ENCODE measurements at regions not wholly inside any gene's neighbourhood (a gene's known extent, or its start where the extent isn't known, plus 50 kb on each side); places are given as distances from the start of the nearest gene placed in this dataset.

- H3K4me3 ChIP-seq: no peak overlapping the region
- no peak for TF ChIP-seq POLR2A (IDR thresholded peaks at IDR 0.05)
- no peak for TF ChIP-seq CTCF (IDR thresholded peaks at IDR 0.05)
- no peak for TF ChIP-seq EP300 (IDR thresholded peaks at IDR 0.05)
- H3K9me3 ChIP-seq: no peaks in the 10 kb centered on the region
- H3K27ac ChIP-seq: no peak overlapping the region
- no peaks in the 10 kb centered on the region for H3K36me3 ChIP-seq
- 95% methylated on average over 4 of the region's 4 CpGs for WGBS, 2 donors
- no peaks in the 10 kb centered on the region for H3K4me1 ChIP-seq
- DNase-seq (ENCODE audit: low spot score in 2 of 2): no peak
- no peaks in the 10 kb centered on the region for H3K27me3 ChIP-seq
These were observed 349.7 kb upstream of the NOCT start for GRCh38 chr4:138665851-138666250.

- Histone ChIP-seq H3K27me3 (no peaks in the 10 kb centered on the region), H3K27ac (no peak overlapping the region), H3K9me3 (no peaks in the 10 kb centered on the region), H3K4me1 (no peaks in the 10 kb centered on the region), H3K36me3 (no peaks in the 10 kb centered on the region), H3K4me3 (no peak overlapping the region)
- WGBS, 2 donors: 63 to 66% methylated on average over 4 of the region's 4 CpGs
- no peak for DNase-seq (ENCODE audit: low spot score in 2 of 2)
- TF ChIP-seq EP300 (IDR thresholded peaks at IDR 0.05): no peak
- TF ChIP-seq POLR2A (IDR thresholded peaks at IDR 0.05): no peak
- no peak for TF ChIP-seq CTCF (IDR thresholded peaks at IDR 0.05)
These were observed 351.7 kb upstream of the NOCT start for GRCh38 chr4:138663883-138664282.

GRCh38 chr4:138659812-138660316 lies 355.7 kb upstream of the NOCT start:
- 91% methylated on average over 6 of the region's 6 CpGs for WGBS, 2 donors
- DNase-seq (ENCODE audit: low spot score in 2 of 2): no peak
- Histone ChIP-seq H3K27me3 (no peaks in the 10 kb centered on the region), H3K27ac (no peak overlapping the region), H3K4me1 (no peaks in the 10 kb centered on the region), H3K9me3 (no peaks in the 10 kb centered on the region), H3K4me3 (no peak overlapping the region), H3K36me3 (no peaks in the 10 kb centered on the region)
- TF ChIP-seq POLR2A (IDR thresholded peaks at IDR 0.05) (no peak), EP300 (IDR thresholded peaks at IDR 0.05) (no peak), CTCF (IDR thresholded peaks at IDR 0.05) (no peak)

GRCh38 chr4:138659037-138659811 lies 356.4 kb upstream of the NOCT start:
- H3K27me3 ChIP-seq: no peaks in the 10 kb centered on the region
- H3K4me3 ChIP-seq: no peak overlapping the region
- no peaks in the 10 kb centered on the region for H3K36me3 ChIP-seq
- no peak for DNase-seq (ENCODE audit: low spot score in 2 of 2)
- TF ChIP-seq POLR2A (IDR thresholded peaks at IDR 0.05): no peak
- TF ChIP-seq CTCF (IDR thresholded peaks at IDR 0.05): no peak
- no peak for TF ChIP-seq EP300 (IDR thresholded peaks at IDR 0.05)
- H3K9me3 ChIP-seq: no peaks in the 10 kb centered on the region
- H3K4me1 ChIP-seq: no peaks in the 10 kb centered on the region
- 65 to 66% methylated on average over 11 of the region's 11 CpGs for WGBS, 2 donors
- H3K27ac ChIP-seq: no peak overlapping the region

GRCh38 chr4:138658518-138658917 lies 357.1 kb upstream of the NOCT start:
- H3K27me3 ChIP-seq: no peaks in the 10 kb centered on the region
- H3K9me3 ChIP-seq: no peaks in the 10 kb centered on the region
- no peak overlapping the region for H3K4me3 ChIP-seq
- H3K4me1 ChIP-seq: no peaks in the 10 kb centered on the region
- H3K27ac ChIP-seq: no peak overlapping the region
- DNase-seq (ENCODE audit: low spot score in 2 of 2): no peak
- 52 to 62% methylated on average over 2 of the region's 2 CpGs for WGBS, 2 donors
- H3K36me3 ChIP-seq: no peaks in the 10 kb centered on the region
- TF ChIP-seq POLR2A (IDR thresholded peaks at IDR 0.05) (no peak), EP300 (IDR thresholded peaks at IDR 0.05) (no peak), CTCF (IDR thresholded peaks at IDR 0.05) (no peak)
